GM12891 (cell line): ENCODE measurements at regions not wholly inside any gene's neighbourhood (a gene's known extent, or its start where the extent isn't known, plus 50 kb on each side); places are given as distances from the start of the nearest gene placed in this dataset.
"Not testable (repeated sequence)": the region's sequence is repeated elsewhere in the genome, so short reads cannot be mapped to it uniquely, and the experiment has no call there.

Source experiments
- DNase-seq: peaks from one replicate; pipeline ENCODE4 v3.0.0; 2011; ENCODE audit warnings: low spot score; ENCODE audit not compliant: insufficient read length
- FAIRE-seq: peaks from 2 replicates; lab custom pipeline; 2011; peaks lifted over from hg19 to GRCh38; lab: Jason Lieb, UNC
- PAX5 ChIP-seq: IDR thresholded peaks from 2 replicates; pipeline ENCODE4 v1.6.1; 2011; ENCODE audit warnings: low read length, moderate library complexity, mild to moderate bottlenecking; ENCODE audit not compliant: insufficient read depth, severe bottlenecking
- POLR2A ChIP-seq: IDR thresholded peaks from 2 replicates; pipeline ENCODE4 v1.6.1; 2011; ENCODE audit warnings: low read depth, low read length, control low read depth
- POLR2AphosphoS5 ChIP-seq: IDR thresholded peaks from 2 replicates; pipeline ENCODE4 v1.6.1; 2011; ENCODE audit warnings: low read depth, low read length, control low read depth
- POU2F2 ChIP-seq: IDR thresholded peaks from 2 replicates; pipeline ENCODE4 v1.6.1; 2011; ENCODE audit warnings: low read depth, mild to moderate bottlenecking, control low read depth, low read length, moderate library complexity
- SPI1 ChIP-seq: IDR thresholded peaks from 2 replicates; pipeline ENCODE4 v1.6.1; 2011; ENCODE audit warnings: low read depth, low read length, control low read depth
- TAF1 ChIP-seq: IDR thresholded peaks from 2 replicates; pipeline ENCODE4 v1.6.1; 2011; ENCODE audit warnings: low read depth, low read length, control low read depth

GRCh38 chr21:35559128-35559828 is 501.0 kb downstream of the SETD4 start:
- DNase-seq (no peak), FAIRE-seq (no peak)
- TF ChIP-seq SPI1 (no peak), POLR2A (no peak), PAX5 (no peak), TAF1 (no peak), POU2F2 (no peak), POLR2AphosphoS5 (no peak)

DNA sequence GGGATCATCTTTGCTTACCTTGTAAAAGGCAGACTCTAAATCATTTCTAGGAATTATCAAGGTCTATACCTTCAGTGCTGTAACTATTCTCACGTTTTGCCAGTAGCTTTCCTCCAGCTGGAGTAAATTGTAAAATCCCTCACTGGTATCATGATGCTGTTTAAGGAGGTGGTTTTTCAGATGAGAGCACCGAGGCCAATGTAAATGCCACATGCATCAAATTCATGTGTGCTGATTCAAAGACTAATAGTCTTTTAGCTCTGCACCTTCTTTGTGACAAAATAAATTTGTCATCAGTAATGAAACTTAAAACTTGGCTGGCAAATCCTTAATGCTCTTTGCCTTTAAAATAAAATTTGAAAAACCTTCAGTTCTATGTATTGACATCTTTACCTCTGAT is 503.8 kb downstream of the SETD4 start:
- no peak for FAIRE-seq
- TF ChIP-seq SPI1: no peak
- no peak for TF ChIP-seq PAX5
- no peak for TF ChIP-seq POU2F2
- TF ChIP-seq POLR2A: no peak
- no peak for TF ChIP-seq TAF1
- no peak for TF ChIP-seq POLR2AphosphoS5
- no peak for DNase-seq

DNA sequence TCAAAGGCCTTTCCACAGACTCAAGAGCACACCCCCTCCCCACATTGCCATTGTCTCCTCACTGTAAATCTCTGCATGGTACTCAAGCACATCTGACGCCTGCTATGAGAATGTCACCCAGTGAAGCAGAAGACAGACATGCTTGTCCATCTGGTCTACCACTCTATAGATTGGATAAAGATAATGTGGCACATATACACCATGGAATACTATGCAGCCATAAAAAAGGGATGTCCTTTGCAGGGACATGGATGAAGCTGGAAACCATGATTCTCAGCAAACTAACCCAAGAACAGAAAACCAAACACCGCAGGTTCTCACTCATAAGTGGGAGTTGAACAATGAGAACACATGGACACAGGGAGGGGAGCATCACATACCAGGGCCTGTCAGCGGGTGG is 503.4 kb upstream of the RUNX1 start:
- not testable (repeated sequence) for DNase-seq, FAIRE-seq

DNA sequence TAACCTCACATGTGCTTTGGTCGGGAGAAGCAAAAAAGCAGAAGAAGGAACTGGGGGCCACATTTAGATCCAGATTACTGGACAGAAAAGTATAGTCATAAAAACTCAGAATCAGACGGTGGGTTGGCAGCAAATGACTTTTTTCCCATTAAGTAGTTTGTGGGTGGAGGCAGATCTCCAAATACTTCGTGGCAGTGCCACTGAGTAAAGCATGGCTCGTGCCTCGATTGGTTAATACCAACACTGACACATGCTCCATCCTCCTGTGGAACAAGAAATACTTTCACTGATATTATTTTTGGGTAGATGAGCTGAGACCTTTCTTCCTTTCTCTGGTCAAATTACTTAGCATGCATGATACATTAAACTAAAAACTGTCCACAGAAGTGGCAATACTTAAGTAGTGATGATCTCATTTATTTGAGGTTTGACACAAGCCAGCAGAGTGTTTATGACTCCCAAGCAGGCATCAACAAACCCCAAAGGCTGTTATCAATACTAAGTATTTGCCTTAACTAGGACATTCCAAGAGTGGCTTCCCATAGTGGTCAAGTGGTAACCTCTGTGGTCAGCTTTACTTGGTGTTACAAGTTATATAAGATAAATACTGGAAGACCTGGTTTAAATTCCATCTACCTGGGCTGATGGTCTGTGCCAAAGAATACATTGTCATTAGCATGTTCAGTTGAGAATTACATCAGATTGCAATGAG is 500.0 kb upstream of the RUNX1 start:
- TF ChIP-seq POLR2A (no peak), POLR2AphosphoS5 (no peak), PAX5 (no peak), SPI1 (no peak), TAF1 (no peak), POU2F2 (no peak)
- no peak for DNase-seq
- no peak for FAIRE-seq

- TF ChIP-seq TAF1 (no peak), SPI1 (no peak), POLR2AphosphoS5 (no peak), POLR2A (no peak), POU2F2 (no peak), PAX5 (no peak)
- no peak for FAIRE-seq
- DNase-seq: no peak
Measured at GRCh38 chr21:35547946-35548774, 499.1 kb upstream of the RUNX1 start.

GRCh38 chr21:35543746-35544145 is 494.6 kb upstream of the RUNX1 start:
- DNase-seq (no peak), FAIRE-seq (no peak)
- TF ChIP-seq TAF1 (no peak), POLR2A (no peak), POLR2AphosphoS5 (no peak), POU2F2 (no peak), PAX5 (no peak), SPI1 (no peak)

DNA sequence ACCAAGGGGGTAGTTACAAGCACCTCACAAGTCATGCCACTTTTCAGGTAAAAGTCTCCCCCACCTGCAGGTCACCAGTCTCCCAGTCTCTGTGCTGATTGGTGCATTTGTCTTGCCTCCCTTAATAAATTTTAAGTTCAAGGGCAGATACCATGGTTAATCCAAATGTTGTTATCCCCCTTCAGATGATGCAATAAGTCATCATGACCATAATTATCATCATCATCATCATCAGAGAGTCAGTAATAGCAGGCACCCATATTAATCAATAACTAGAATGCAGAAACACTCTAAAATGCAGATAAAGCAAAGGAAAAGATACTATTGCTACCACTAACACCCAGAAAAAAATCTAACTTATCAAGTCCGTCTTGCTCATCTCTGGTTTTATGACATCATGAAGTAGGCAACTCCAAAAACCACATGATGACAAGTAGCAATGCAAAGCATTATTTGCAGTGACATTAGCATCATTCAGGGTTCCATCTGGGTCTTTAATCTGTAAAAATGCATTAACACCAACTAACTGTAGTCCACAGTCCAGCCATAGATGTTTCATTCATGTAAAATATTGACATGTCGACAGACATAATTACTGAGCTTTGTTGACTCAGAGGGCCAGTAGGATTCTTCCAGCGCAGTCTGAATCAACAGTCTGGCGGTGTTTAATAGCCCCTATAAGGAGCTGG is 492.0 kb upstream of the RUNX1 start:
- FAIRE-seq (no peak), DNase-seq (no peak)
- TF ChIP-seq TAF1: no peak
- TF ChIP-seq POLR2AphosphoS5: no peak
- TF ChIP-seq POLR2A: no peak
- no peak for TF ChIP-seq SPI1
- no peak for TF ChIP-seq POU2F2
- TF ChIP-seq PAX5: no peak

GRCh38 chr21:35538386-35538785 is 489.3 kb upstream of the RUNX1 start:
- TF ChIP-seq SPI1: no peak
- TF ChIP-seq TAF1: no peak
- TF ChIP-seq POU2F2: no peak
- TF ChIP-seq PAX5: no peak
- no peak for TF ChIP-seq POLR2A
- no peak for TF ChIP-seq POLR2AphosphoS5
- DNase-seq (no peak), FAIRE-seq (no peak)
